Lower leg skin (tissue), 3 donors: ENCODE measurements at regions not wholly inside any gene's neighbourhood (a gene's known extent, or its start where the extent isn't known, plus 50 kb on each side); places are given as distances from the start of the nearest gene placed in this dataset.

Source experiments
- POLR2A ChIP-seq, 2 donors: fragments of 450-650 bp; IDR thresholded peaks; one replicate each; pipeline ENCODE4 v1.6.1; 2016 to 2017; ENCODE audit warnings: antibody characterized with exemption in 2 of 2, mild to moderate bottlenecking in 1 of 2, moderate library complexity in 1 of 2
- TF ChIP-seq, protein P1 (sequence below), 3 donors: fragments of 450-650 bp; IDR thresholded peaks; one replicate each; pipeline ENCODE4 v1.5.1; 2016; ENCODE audit warnings: antibody characterized with exemption in 3 of 3, mild to moderate bottlenecking in 3 of 3, moderate library complexity in 2 of 3

- TF ChIP-seq, protein P1, sequence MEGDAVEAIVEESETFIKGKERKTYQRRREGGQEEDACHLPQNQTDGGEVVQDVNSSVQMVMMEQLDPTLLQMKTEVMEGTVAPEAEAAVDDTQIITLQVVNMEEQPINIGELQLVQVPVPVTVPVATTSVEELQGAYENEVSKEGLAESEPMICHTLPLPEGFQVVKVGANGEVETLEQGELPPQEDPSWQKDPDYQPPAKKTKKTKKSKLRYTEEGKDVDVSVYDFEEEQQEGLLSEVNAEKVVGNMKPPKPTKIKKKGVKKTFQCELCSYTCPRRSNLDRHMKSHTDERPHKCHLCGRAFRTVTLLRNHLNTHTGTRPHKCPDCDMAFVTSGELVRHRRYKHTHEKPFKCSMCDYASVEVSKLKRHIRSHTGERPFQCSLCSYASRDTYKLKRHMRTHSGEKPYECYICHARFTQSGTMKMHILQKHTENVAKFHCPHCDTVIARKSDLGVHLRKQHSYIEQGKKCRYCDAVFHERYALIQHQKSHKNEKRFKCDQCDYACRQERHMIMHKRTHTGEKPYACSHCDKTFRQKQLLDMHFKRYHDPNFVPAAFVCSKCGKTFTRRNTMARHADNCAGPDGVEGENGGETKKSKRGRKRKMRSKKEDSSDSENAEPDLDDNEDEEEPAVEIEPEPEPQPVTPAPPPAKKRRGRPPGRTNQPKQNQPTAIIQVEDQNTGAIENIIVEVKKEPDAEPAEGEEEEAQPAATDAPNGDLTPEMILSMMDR (IDR thresholded peaks at IDR 0.05), result peak in 1 of 3 donors; percentile 93
- no peak for TF ChIP-seq POLR2A (IDR thresholded peaks at IDR 0.05)
These were observed 78.0 kb downstream of the FGD2 start for GRCh38 chr6:37083243-37084138.
